Cardiac muscle cell (in vitro differentiated cells and primary cell): ENCODE measurements at regions not wholly inside any gene's neighbourhood (a gene's known extent, or its start where the extent isn't known, plus 50 kb on each side); places are given as distances from the start of the nearest gene placed in this dataset.

Source experiments
- DNase-seq, 2 donors: peaks; one replicate each; pipeline versions ENCODE4 v3.0.0 to v3.0.0-alpha.2; 2010 to 2017; ENCODE audit warnings: low read depth in 1 of 2, low spot score in 1 of 2
- H3K27ac ChIP-seq: fragments of 200-600 bp; sonication (generic); 2 replicates; pipeline ENCODE4 v1.5.1; 2016
- H3K27me3 ChIP-seq: fragments of 200-600 bp; sonication (generic); 2 replicates; pipeline ENCODE4 v1.6.0; 2016; ENCODE audit warnings: control low read depth
- H3K36me3 ChIP-seq: fragments of 200-600 bp; sonication (generic); 2 replicates; pipeline ENCODE4 v1.5.1; 2016; ENCODE audit warnings: control low read depth
- H3K4me1 ChIP-seq: fragments of 200-600 bp; sonication (generic); 2 replicates; pipeline ENCODE4 v1.8.1; 2017; ENCODE audit warnings: low read depth, mild to moderate bottlenecking, mixed run types
- H3K4me3 ChIP-seq: fragments of 200-600 bp; sonication (generic); 2 replicates; pipeline ENCODE4 v1.5.1; 2016; ENCODE audit warnings: mild to moderate bottlenecking
- H3K9me3 ChIP-seq: fragments of 200-600 bp; sonication (generic); 2 replicates; pipeline ENCODE4 v1.5.1; 2017; ENCODE audit warnings: low read depth, mild to moderate bottlenecking, control low read depth
- TF ChIP-seq, protein P1 (sequence below): IDR thresholded peaks from 2 replicates; pipeline ENCODE4 v1.5.1; 2012; ENCODE audit warnings: low read depth, mild to moderate bottlenecking, low read length

DNA sequence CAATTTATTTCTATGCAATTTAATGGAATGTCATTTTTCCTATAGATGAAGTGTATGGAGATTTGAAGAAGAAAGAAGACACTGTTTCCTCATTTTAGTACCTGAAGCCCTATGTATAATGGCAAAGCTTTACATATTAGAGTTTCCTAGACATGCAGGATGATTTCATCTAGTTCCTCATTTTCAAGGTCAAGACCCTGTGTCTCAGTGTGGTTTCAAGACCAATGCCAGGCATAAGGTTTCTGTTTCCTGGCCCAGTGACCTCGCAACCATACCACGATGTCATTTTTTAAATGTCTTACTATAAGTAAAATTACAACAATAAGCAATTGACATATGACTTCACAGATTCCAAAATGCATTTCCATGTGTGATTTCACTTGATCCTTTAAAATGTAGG lies 336.5 kb upstream of the PRKCQ start:
- no peak overlapping the region for H3K27ac ChIP-seq
- no peaks in the 10 kb centered on the region for H3K4me1 ChIP-seq
- H3K4me3 ChIP-seq: no peak overlapping the region
- TF ChIP-seq, protein P1, sequence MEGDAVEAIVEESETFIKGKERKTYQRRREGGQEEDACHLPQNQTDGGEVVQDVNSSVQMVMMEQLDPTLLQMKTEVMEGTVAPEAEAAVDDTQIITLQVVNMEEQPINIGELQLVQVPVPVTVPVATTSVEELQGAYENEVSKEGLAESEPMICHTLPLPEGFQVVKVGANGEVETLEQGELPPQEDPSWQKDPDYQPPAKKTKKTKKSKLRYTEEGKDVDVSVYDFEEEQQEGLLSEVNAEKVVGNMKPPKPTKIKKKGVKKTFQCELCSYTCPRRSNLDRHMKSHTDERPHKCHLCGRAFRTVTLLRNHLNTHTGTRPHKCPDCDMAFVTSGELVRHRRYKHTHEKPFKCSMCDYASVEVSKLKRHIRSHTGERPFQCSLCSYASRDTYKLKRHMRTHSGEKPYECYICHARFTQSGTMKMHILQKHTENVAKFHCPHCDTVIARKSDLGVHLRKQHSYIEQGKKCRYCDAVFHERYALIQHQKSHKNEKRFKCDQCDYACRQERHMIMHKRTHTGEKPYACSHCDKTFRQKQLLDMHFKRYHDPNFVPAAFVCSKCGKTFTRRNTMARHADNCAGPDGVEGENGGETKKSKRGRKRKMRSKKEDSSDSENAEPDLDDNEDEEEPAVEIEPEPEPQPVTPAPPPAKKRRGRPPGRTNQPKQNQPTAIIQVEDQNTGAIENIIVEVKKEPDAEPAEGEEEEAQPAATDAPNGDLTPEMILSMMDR: no peak
- peaks cover 19% of the 10 kb centered on the region for H3K27me3 ChIP-seq
- no peaks in the 10 kb centered on the region for H3K9me3 ChIP-seq
- no peaks in the 10 kb centered on the region for H3K36me3 ChIP-seq
- DNase-seq: no peak

DNA sequence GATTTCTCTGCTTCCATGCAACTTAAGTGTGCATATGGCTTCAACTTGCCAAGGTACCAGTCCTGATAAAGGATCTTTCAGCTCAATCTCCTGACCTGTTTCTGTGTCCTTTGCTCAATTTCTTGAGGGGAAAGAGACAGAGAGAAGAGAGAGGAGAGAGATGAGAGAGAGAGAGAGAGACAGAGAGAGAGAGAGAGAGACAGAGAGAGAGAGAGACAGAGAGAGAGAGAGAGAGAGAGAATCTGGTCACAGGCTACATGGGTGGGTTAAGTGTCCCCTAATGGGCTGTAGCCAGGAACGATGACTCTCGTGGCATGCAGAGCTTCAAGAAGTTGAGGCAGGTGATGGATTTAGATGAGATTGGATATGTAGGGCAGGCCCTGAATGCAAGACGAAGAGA lies 335.2 kb upstream of the PRKCQ start:
- TF ChIP-seq, protein P1: no peak
- Histone ChIP-seq H3K27me3 (peaks cover 19% of the 10 kb centered on the region), H3K36me3 (no peaks in the 10 kb centered on the region), H3K4me1 (no peaks in the 10 kb centered on the region), H3K4me3 (no peak overlapping the region), H3K9me3 (no peaks in the 10 kb centered on the region), H3K27ac (no peak overlapping the region)
- no peak for DNase-seq

DNA sequence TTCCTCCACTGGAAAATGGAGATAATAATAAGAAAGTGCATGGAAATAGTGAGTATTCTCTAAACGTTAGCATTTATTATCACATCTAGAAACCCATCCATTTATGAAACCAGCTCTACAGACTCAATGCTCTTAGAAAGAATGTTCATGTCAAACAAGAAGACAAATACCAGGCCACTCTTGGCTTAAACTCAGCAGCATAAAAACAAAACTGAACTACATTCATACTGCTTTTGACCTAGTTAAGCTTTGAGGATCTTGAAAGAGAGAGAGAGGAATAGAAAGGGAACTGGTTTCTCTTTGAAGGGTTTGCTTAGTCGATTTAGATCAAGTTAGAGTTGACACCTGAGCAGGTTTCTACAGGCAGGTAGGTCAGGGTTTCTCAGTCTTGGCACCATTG lies 332.9 kb upstream of the PRKCQ start:
- TF ChIP-seq, protein P1: no peak
- peak in 1 of 2 donors; percentile 52 for DNase-seq
- Histone ChIP-seq H3K4me3 (no peak overlapping the region), H3K4me1 (no peaks in the 10 kb centered on the region), H3K27me3 (peaks cover 19% of the 10 kb centered on the region), H3K9me3 (no peaks in the 10 kb centered on the region), H3K27ac (no peak overlapping the region), H3K36me3 (no peaks in the 10 kb centered on the region)

DNA sequence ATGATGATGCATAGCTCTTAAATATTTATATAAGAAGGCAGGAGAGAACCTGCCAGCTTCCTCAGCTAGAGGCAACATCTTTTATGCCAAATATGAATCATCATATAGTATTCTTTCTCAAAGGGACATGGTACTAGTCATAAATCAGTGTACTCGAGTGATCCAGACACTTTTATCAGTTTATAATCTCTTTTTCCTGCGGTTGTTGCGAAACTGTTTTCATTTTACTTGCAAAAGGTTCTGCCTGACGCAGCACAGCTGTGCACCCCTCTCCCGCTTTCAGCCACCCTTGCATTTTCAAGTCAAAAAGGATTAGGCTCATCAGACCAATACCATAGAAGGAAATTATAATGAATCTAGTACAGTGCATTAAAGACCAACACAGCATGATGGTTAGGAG lies 332.3 kb upstream of the PRKCQ start:
- H3K4me1 ChIP-seq: no peaks in the 10 kb centered on the region
- no peak overlapping the region for H3K27ac ChIP-seq
- no peak overlapping the region for H3K4me3 ChIP-seq
- H3K9me3 ChIP-seq: no peaks in the 10 kb centered on the region
- DNase-seq: peak in 1 of 2 donors; percentile 64
- H3K36me3 ChIP-seq: no peaks in the 10 kb centered on the region
- H3K27me3 ChIP-seq: peaks cover 19% of the 10 kb centered on the region
- TF ChIP-seq, protein P1: no peak

DNA sequence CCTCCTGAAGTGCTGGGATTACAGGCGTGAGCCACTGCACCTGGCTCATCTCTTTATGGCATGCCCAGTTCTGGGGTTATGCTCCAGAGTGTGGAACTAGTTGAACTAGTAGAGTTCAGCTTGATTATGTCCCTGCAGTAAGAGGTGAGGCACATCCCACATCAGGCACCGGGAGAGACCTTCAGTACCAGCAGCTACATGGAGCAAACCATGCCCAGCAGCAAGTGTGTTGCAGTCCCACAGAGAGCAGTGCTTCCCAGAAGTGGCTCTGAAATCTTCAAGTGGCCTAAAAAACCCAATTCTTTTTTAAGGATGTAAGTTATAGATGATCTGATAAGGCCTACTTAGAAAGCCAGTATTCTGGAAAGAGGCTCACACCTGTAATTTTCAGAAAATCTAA lies 331.9 kb upstream of the PRKCQ start:
- Histone ChIP-seq H3K36me3 (no peaks in the 10 kb centered on the region), H3K9me3 (no peaks in the 10 kb centered on the region), H3K4me1 (no peaks in the 10 kb centered on the region), H3K4me3 (no peak overlapping the region), H3K27ac (no peak overlapping the region), H3K27me3 (peaks cover 19% of the 10 kb centered on the region)
- TF ChIP-seq, protein P1: no peak
- no peak for DNase-seq
